ENCODE measurements at regions not wholly inside any gene's neighbourhood (a gene's known extent, or its start where the extent isn't known, plus 50 kb on each side); places are given as distances from the start of the nearest gene placed in this dataset.
"Not testable (repeated sequence)": the region's sequence is repeated elsewhere in the genome, so short reads cannot be mapped to it uniquely, and the experiment has no call there.

DNA sequence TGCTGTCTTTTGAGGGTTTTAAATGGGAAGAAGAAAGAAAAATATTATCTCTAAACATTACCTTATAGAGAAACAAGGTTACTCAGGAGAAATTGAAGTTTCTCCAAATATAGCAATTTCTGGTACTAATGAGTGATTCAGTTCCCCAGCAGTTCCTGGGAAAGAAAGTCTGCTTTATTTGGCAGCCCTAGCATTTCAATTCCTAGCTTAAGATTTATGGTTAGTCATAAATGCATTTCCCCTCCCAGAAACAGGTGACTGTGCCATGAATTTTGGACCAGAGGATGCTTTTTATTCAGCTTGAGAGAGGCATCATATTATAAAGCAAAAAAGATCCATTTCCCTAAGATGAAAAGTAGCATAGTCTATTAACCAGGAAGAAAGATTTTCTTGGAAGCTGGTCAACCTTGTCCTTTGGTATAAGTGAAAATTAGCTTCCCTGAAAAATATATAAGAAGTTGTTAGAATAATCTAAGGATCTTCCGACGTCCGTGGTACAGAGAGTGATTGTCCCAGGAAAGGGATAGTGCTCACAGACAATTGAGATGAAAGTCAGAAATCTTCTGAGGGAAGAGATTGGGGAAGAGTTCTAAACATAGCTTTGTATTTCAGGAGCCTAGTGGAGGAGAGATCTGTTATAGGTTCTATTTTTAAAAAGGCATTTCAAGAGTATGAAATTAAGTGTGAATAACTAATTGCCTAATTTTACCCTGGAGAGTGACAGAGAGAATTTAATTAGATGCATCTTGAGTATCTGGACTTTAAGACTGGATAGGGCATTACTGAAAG, 164.9 kb downstream of the ESM1 start:
- no peak for DNase-seq

DNA sequence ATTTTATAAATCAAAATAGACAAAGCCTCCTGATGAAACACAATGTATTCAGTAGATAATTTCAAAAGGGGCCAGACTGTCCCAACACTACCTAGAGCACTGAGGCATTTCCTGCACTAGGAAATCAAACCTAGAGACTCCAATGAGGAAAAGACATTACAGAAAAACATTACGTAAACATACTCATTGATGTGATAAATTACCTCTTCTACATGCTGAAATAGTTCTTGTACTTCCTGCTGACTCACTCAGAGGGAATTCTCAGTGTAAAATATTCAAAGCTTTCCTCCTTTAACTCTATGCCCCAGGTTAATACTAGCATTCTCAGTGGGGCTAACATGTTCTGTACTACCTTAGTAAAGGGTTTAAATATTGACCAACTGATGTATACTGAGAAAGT, 178.0 kb downstream of the ESM1 start:
- no peak for DNase-seq

DNA sequence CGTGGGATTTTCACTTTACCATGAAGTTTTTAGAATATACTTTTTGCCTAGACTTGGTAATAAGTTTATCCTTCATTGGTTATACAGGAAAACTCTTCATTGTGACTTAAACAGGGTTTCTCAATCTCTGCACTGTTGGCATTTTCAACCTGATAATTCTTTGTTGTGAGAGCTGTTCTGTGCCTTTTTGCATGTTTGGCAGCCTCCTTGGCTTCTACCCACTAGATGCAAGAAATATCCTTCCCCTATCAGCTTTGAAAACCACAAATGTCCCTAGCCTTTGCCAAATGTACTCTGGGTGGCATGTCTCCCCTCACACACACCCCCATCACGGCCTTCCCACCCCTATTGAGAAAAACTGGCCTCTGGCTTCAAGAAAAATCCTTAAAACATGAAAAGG, 180.9 kb downstream of the ESM1 start:
- DNase-seq, result no peak

DNA sequence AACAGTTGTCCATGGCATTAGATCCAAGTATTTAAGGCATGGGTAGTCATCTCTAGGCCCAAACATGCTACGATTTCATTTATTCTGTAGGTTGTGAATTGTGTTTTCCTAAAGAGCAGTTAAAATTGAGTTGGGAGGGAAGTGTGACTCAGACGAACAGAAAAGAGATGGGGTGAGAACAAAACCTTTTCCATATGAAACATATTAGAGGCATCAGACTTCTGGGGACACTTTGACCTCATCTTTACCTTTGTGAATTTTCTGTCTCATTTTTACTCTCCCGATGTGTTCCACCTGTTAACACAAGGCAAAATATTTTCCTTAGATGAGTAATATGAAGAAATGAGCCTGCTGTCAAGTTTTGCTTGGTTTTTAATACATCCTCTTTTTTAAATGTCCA, 181.3 kb downstream of the ESM1 start:
- DNase-seq, result no peak

DNA sequence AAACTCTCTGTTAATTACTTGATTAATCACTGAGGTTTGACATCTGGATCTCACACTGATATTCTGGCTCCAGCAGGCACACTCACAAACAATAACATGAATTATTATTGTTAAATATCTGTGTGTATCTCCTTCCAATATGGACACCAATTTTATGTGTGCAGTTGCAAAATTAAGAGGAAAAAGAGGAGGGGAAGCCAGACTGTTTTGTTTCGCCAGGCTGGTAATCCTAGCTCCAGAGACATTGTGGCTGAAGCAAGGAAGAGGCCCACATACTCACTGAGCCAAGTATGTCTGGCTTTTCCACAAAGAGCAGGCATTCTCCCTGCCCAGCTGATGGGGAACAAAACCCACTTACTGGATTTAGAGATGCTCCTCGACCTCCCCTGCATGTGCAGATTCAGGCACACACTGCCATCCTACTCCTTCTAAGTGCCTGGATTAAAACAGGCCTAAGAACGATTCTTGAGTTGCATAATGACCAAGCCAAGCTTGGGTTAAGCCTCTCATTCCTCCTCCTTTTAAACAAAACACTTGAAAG, 181.9 kb downstream of the ESM1 start:
- DNase-seq, result no peak

DNA sequence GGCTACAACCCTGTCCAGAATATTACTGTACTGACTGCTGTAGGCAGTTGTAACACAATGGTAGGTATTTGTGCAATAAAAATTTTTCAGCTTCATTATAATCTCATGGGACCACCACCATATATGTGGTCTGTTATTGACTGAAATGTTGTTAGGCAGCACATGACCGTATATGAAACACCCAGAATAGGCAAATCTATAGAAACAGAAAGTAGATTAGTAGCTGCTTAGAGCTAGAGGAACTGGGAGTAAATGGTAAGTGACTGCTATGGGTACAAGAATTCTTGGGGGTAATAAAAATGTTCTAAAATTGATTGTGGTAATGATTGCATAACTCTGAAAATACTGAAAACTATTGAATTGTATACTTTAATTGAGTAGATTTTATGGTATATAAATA, 185.7 kb downstream of the ESM1 start:
- DNase-seq, result no peak

DNA sequence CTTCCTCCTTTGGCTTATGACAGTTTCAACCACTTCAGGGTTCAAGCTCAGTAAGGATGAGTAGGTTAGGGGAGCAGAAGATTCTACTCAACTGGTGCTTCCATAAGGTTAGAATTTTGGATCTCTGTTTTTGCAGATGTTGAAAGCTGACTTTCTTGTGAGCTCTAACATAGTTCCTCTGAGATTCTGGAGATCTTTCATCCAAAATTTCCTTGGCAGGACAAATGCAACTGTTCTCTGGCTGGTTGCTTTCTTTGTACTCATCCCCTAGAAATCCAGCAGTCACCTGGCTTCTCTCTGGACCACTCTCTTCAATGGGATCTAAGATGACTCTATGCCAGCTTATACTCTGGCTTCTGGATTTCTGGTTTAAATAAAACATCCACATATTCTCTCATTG, 189.6 kb downstream of the ESM1 start:
- no peak for DNase-seq

DNA sequence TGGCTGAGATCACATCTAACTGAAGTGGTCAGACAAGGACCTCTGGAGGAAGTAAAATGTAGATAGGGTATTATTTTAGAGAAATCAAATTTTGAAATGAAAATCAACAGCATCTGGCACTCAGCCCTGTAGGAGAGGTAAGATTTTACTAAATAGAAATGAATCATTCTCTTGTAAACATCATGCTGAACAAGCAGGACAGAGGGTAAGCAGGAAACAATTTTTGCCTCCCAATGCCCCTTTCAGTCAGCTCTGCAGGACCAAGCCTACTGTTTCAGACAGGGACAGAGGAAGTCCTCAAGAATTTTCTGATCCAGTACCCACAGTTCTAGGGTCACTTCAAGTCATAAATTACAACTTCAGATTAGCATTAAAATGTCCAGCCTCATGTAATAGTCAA, 190.1 kb downstream of the ESM1 start:
- DNase-seq, result no peak

DNA sequence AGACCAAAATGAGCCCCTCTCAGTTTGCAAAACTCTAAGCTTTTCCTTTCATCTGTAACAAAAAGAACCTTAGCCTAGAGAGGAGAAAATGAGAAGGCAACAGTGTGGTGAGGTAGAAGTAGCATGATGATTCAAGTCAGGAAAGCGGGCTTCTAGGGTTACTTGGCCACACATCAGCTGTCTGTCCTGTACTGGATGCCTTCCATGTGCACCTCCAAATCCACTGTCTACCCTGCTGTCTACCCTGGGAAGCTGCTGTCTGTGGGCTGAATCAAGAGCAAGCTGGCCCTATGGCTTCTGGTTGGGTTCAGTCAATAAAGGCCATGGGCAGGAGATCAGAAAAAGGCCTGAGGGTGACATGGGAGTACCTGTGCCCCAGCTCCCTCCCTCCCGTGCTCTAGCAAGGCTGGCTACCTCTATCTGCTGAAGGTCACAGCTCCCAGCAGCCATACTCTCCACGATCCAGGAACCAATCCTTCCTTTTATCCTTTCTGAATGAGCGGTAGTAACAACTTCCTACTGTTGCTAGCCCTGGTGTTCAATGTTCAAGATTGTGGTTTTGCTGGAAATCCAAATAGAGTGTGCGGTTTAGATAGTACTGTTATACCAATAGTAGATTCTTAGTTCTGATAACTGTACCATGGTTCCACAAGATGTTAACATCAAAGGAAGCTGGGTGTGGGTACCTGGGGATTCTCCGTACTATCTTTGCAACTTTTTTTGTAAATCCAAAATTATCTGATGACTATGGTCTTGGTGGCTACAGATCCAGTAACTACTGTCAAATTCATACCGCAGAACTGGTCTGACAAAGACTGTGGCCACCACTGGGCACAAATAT, 191.0 kb downstream of the ESM1 start:
- no peak for DNase-seq

DNA sequence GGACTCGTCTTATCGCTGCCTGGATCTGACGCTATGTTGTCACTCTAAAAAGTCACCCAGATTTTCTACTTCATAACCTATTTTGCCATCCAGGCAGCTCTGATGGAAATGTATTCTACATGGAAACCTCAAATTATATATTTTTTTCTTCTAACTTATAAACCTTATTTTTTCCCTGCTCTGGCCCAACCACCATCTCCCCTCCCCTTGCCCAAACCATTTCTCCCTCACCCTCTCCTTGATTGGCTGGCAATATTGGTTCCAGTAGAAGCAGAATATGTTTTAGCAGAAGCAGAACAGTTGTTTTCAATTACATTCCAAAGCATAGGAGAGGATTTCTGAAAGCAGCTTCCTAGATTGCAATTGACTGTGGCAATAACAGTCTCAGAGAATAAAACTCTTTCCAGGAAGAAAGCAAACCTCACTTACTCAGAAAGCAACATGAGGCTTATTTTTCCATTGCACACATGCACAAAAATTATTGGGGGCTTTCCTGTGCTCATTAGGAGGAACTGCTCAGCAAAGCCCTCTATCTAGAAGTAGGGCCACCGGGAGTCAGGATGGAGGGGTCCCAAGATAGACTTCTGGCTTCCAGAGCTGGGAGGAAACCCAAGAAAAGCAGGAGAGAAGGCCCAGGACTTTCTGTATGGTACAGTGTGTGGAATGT, 191.8 kb downstream of the ESM1 start:
- no peak for DNase-seq

DNA sequence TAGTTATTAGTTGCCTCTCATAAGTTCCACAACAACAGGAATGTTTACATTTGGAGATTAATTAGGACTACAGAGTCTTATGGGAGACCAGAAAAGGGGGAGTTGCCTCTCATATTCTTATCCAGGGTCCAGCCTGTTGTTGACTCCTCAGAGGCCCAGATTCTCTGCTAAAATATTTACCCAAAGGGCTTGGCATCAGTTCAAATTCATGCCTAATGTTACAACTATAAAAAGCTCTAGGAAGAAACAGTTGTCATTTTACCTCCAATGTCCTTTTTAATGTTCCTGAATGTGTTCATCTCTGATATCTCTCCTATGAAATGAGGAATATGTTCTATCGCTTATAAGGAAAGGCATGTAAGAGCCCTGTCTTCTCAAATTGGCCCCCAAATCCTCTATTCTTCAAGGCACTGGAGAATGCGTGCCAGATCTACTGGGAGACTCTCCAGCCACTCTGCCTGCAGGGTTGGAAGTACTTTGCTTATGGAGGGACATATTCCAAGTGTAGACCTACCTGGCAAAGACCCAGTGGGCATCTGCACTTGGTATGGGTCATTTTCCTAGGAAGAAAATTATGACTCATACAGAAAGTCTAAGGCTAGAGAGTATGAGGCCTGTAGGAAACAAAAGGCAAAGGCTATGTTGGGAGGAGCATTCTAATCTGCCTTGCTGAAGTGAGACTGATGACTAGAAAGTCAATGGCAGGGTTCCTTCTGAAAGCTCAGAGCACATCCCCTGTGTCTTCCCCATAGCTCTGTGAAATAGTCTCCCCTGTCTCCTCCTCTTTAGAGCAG, 192.6 kb downstream of the ESM1 start:
- DNase-seq, result no peak

DNA sequence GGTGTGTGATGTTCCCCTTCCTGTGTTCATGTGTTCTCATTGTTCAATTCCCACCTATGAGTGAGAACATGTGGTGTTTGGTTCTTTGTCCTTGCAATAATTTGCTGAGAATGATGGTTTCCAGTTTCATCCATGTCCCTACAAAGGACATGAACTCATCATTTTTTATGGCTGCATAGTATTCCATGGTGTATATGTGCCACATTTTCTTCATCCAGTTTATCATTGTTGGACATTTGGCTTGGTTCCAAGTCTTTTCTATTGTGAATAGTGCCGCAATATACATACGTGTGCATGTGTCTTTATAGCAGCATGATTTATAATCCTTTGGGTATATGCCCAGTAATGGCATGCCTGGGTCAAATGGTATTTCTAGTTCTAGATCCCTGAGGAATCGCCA, 197.5 kb downstream of the ESM1 start:
- DNase-seq, result not testable (repeated sequence)

DNA sequence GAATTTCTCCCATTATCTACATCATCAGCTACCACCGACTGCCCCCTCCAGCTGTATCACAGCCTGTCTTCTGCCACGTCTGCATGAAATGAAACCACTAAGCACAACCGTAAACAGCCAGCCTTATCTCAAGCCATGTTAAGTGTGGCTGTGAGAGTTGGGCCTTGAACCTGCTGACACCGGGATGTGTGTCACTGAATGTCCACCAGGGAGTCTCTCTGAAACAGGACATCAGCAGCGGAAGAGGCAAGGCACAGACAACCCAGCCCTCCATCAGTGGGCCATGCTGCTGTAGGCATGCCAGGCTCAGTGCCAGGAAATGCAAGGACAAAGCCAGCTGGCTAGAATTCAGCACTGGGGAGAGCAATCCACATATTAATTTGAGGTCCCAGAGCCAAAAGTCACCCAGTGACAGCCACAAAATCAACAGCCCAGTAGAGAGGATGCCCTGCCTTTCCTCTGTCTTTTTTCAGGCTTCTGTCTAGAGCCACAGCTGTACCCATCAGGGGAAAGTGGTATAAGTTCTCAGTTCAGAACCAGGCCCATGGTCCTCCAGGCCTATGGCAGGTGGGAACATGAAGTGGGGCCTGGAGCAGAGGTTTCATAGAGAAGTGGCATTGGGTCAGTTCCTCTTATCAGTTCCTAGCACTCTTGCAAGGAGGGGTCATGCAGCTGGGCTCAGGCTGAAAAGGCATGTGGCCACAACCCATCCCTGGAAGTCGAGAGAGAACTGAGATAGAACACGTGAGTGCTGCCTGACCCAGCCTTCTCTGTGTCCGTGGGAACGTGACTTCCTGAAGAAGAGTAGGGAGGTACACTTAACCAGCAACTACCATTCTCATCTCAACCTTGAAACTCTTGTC, 199.4 kb downstream of the ESM1 start:
- no peak for DNase-seq

DNA sequence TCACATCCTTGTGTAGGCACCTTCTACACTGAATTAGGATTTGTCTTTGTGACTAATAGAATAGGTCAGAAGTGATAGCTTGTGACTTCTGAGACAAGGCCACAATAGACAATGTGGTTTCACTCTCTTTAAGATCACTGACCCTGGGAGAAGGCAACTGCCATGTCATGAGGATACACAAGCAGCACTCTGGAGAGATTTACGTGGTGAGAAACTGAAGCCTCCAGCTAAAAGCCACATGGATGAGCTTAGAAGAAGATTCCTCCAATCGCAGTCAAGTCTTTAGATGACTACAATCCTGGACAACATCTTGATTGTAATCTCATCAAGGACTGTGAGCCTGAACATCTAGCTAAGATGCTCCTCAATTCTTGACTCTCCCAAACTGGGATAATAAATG, 206.6 kb downstream of the ESM1 start:
- no peak for DNase-seq

DNA sequence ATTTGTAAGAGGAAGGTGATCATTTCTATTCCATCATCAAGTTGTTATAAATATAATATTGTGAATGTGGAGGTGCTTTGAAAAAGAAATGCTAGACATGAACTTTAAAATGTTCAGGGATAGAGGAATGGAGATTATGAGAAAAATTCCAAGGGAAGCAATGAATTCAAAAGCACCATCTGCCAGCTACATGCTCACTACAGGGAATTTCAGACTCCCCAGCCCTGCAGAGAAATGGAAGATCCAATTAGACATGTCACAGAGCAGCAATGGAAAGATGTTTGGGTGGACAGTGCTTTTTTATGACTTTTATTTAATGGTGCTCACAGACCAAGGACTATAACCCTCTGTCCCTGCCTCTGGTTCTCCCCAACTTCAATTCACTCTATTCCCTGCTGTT, 209.7 kb downstream of the ESM1 start:
- no peak for DNase-seq

DNA sequence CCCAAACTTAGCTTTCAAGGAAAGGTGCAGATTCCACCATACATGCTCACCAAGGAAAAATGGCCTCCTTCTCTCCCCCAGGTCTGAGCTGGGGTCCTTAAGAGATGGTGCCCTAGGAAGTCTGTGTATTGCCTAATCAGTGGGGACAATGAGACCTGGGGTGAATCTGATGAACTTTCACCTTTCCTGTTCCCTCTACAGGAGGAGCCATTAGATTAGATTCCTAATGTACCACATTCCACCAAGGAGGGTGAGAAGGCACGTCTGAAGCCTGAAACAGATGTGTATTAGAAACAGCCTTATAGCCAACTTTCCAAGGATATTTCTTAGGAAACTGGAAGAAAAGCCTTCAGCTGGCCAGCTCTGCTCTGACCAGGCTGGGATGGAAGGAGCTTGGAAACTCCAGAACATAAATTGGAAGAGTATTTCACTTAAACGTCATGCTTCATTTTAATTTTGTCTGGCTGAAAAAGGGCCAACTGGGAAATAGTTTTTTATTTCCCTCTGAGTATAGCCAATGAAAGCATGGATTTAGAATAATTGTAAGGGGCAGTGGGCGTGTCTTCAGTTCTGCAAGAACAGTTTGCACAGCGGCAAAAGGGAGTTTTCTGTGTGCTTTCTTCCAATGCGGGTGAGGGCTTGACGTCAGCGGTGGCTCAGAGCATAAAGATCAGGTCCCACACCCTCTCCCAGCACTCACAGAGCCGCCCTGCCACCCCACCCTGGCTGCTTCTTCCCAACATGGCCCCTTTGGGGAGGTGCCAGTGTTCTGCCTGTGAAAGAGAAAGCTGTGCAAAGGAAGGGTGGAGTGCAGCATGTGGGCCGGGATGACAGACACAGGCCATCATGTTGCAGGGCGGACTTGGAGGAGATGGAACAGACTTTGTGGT, 210.9 kb downstream of the ESM1 start:
- DNase-seq, result no peak

DNA sequence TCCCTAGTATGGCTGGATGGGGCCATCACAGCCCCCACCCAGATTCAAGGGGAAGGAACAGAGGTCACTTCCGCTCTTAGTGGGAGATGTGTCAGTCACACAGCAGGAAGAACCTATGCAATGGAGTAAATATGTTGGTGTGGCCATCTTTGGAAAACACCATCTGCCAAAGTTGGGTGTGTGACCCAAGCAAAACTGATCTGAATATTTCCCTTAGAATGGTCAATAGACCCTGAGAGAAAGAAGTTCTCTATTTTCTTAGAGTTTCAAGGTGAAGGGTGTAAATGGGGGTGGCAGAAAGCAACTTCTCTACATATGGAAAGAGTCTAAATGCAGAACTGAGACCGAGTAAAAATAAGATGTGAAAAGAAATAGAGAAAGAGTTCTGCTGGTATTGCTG, 212.7 kb downstream of the ESM1 start:
- no peak for DNase-seq

DNA sequence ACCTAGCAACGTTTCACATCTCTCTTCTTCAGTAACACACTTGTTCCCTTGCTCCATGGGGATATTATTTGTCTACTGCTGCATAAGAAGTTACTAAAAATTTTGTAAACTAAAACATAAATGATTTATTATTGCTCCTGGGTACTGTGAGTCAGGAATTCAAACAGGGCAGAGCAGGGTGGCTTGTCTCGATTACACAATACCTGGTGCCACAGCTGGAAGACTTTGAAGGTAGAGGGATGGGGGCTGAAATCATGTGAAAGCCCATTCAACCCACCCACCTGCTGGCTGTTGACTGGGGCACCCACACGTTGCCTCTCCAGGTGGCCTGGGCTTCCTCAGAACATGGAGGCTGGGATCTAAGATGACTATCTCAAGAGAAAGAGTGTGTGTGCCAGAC, 213.2 kb downstream of the ESM1 start:
- no peak for DNase-seq

DNA sequence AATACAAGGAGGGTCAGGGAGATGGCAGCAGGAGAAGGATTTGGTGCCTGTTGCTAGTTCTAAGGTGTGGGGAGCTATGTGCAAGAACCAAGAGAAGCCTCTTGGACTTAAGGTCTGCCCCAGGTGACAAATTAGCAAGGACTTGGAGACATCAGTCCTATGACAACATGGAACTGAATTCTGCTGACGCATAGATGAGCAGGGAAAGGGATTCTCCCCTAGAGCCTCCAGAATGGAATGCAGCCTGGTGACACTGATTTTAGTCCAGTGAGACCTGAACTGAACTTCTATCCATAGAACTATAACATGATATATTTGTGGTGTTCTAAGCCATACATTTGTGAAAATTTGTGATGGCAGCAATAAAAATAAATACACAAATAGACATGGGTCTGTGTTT, 215.6 kb downstream of the ESM1 start:
- no peak for DNase-seq

DNA sequence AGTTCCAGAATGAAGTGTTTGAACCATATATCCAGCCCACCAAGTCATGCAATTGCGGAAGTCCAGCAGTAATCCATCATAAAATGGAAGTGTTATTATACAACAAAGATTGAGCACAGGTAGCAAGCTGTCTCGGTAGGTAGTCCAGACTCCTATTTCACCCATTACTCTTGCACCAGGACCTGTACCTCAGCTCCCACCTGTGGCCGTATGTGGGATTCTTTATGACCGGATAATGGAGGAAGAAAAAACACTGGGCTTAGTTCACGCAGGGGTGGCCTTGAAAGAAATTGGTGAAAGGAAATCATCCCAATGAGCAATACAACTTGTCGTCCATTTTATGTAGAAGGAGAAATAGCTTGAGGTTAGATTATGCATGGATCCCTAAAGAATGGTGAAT, 216.3 kb downstream of the ESM1 start:
- no peak for DNase-seq

DNA sequence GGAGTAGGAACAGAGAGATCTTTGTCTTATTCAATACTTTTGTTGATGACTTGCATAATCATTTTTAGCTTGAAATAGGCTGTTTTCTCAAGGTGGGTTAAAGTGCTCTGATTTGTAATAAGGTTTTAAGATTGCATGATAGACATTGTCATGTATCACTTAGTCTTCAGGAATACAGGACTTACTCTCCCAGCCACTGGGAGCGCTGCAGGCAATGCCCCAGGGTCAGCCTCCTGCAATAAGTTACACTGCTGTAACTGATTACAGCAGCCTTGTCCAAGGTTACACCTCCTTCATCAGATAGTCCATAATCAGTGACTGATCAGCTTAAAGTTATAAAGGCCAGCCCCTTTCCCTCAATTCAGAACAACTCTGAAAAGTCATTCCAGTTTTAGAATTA, 218.6 kb downstream of the ESM1 start:
- DNase-seq, result no peak

Measured in NCI-H1930 (cell line).